Lower leg skin (tissue), 3 donors: ENCODE measurements at regions not wholly inside any gene's neighbourhood (a gene's known extent, or its start where the extent isn't known, plus 50 kb on each side); places are given as distances from the start of the nearest gene placed in this dataset.

ENCODE experiments used
- CTCF ChIP-seq, 3 donors: fragments of 450-650 bp; IDR thresholded peaks; one replicate each; pipeline ENCODE4 v1.5.1; 2016; ENCODE audit warnings: antibody characterized with exemption in 3 of 3, mild to moderate bottlenecking in 3 of 3, moderate library complexity in 2 of 3
- POLR2A ChIP-seq, 2 donors: fragments of 450-650 bp; IDR thresholded peaks; one replicate each; pipeline ENCODE4 v1.6.1; 2016 to 2017; ENCODE audit warnings: antibody characterized with exemption in 2 of 2, mild to moderate bottlenecking in 1 of 2, moderate library complexity in 1 of 2

- TF ChIP-seq CTCF (IDR thresholded peaks at IDR 0.05), result no peak
- TF ChIP-seq POLR2A (IDR thresholded peaks at IDR 0.05), result no peak
Observed at GRCh38 chr7:152923711-152924110, 164.2 kb downstream of the ACTR3B start.
